ENCODE measurements at regions not wholly inside any gene's neighbourhood (a gene's known extent, or its start where the extent isn't known, plus 50 kb on each side); places are given as distances from the start of the nearest gene placed in this dataset.

DNA sequence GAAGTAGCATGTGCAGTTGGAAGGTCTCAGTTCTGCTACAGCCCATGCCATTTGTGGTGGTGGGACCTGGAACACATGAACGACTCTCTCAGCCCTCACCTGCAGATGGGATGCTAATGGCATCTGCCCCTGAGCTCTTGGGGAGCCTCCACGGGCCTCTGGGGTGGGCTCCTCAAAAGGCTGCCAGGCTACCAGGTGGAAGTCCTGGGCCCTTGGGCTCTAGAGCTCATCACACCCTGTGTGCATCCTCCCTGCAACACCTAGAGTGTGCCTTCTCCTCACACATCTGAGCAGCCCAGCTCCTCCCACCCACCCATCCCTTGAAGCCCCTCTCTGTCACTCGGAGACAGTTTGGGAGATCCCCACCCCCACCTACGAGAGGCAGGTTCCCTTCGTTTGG lies 231.8 kb upstream of the MYT1L start:
- 66 to 67% (median 66%) methylated on average over 5 of the region's 5 CpGs for WGBS, 3 donors

DNA sequence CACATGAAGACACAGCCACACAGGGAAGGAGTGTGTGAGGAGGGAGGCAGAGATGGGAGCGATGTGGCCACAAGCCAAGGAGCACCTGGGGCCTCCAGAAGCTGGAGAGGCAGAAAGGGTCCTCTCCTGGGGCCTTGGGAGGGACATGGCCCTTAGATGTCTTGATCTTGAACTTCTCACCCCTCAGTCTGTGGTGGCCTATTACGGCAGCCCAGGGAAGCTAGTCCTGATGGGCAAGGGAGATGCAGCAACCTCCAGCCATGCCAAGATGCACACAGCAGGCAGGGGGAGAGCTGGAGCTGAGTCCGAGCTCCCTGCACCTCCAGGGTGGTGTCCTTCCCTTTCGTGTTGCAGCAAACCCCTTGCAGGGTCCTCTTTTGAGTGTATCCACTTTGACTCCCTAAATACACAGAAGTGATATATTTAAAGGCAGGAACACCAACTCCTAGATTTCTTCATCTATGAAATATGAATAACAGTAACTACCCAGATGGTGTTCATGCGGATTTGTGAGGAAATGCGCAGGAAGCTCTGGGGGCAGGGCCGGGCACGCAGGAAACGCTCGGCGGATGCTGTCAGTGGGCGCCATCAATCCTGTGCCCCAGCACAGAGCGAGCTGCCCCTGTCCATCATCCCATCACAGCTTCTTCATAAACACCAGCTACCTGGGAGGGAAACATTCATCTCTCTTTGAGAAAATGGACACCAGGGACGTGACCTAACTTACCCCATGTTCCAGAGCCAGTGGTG lies 230.4 kb upstream of the MYT1L start:
- TF ChIP-seq CTCF (IDR thresholded peaks at IDR 0.05) (no peak), EP300 (IDR thresholded peaks at IDR 0.05) (no peak), POLR2A (IDR thresholded peaks at IDR 0.05) (no peak)
- DNase-seq: no peak
- intact Hi-C loops (cut with DNase I): no loop called here
- Histone ChIP-seq H3K27me3 (no peaks in the 10 kb centered on the region), H3K9me3 (no peaks in the 10 kb centered on the region), H3K36me3 (no peaks in the 10 kb centered on the region), H3K27ac (no peak overlapping the region), H3K4me3 (no peak overlapping the region), H3K4me1 (ENCODE audit: insufficient read depth) (no peaks in the 10 kb centered on the region)
- 82 to 87% (median 86%) methylated on average over 14 of the region's 14 CpGs for WGBS, 3 donors

More for the DNA sequence above, 231.8 kb upstream of the MYT1L start:
- Histone ChIP-seq H3K4me3 (no peak overlapping the region), H3K27me3 (no peaks in the 10 kb centered on the region), H3K36me3 (no peaks in the 10 kb centered on the region), H3K4me1 (ENCODE audit: insufficient read depth) (no peaks in the 10 kb centered on the region), H3K27ac (no peak overlapping the region), H3K9me3 (no peaks in the 10 kb centered on the region)
- no peak for DNase-seq
- TF ChIP-seq EP300 (IDR thresholded peaks at IDR 0.05): no peak
- no peak for TF ChIP-seq CTCF (IDR thresholded peaks at IDR 0.05)
- no peak for TF ChIP-seq POLR2A (IDR thresholded peaks at IDR 0.05)
- intact Hi-C loops (cut with DNase I): no loop called here

DNA sequence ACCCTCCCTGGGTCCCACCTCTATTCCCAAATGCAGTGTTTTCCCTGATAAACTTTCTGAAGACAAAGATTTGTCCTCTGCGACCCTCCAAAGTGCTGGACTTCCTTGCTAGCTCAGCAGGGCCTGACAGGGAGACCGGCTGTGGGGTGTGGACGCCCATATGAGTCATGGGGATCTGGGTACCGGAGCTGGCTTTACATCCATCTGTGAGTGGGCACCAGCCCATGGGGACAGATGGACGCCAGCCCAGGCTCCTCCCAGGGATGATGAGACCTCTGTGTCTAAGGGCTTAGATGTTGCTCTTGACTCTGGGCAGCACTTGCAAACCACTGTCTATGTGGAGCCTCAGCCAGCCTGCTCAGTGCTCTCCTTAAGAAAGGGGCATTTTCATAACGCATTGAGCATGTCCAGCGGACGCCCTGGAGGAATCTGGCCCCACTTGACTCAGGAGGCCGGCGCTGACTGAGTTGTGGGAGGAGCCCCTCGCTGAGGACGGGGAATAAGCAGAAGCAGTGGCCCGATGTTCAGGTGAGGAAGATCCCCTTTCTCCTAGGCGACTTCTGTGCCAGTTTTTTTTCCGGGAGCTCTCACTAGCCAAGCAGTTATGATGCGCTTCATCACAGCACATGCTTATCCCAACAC lies 229.4 kb upstream of the MYT1L start:
- Histone ChIP-seq H3K27me3 (no peaks in the 10 kb centered on the region), H3K4me3 (no peak overlapping the region), H3K36me3 (no peaks in the 10 kb centered on the region), H3K27ac (no peak overlapping the region), H3K4me1 (ENCODE audit: insufficient read depth) (no peaks in the 10 kb centered on the region), H3K9me3 (no peaks in the 10 kb centered on the region)
- TF ChIP-seq EP300 (IDR thresholded peaks at IDR 0.05) (no peak), CTCF (IDR thresholded peaks at IDR 0.05) (no peak), POLR2A (IDR thresholded peaks at IDR 0.05) (no peak)
- 74 to 78% (median 76%) methylated on average over 16 of the region's 16 CpGs for WGBS, 3 donors
- DNase-seq: no peak
- intact Hi-C loops (cut with DNase I): no loop called here

- no peaks in the 10 kb centered on the region for H3K4me1 ChIP-seq (ENCODE audit: insufficient read depth)
- H3K27me3 ChIP-seq: no peaks in the 10 kb centered on the region
- intact Hi-C loops (cut with DNase I): no loop called here
- H3K4me3 ChIP-seq: no peak overlapping the region
- TF ChIP-seq EP300 (IDR thresholded peaks at IDR 0.05): no peak
- no peak for TF ChIP-seq POLR2A (IDR thresholded peaks at IDR 0.05)
- TF ChIP-seq CTCF (IDR thresholded peaks at IDR 0.05): no peak
- H3K36me3 ChIP-seq: no peaks in the 10 kb centered on the region
- WGBS, 3 donors: 80 to 84% (median 82%) methylated on average over 9 of the region's 9 CpGs
- H3K27ac ChIP-seq: no peak overlapping the region
- DNase-seq: no peak
- no peaks in the 10 kb centered on the region for H3K9me3 ChIP-seq
Observed at GRCh38 chr2:2558476-2558875, 227.4 kb upstream of the MYT1L start.
